GM13977 (cell line): ENCODE measurements at regions not wholly inside any gene's neighbourhood (a gene's known extent, or its start where the extent isn't known, plus 50 kb on each side); places are given as distances from the start of the nearest gene placed in this dataset.

ENCODE experiments used
- DNase-seq: peaks from one replicate; pipeline ENCODE4 v3.0.0; 2012; ENCODE audit warnings: low spot score
- in situ Hi-C: fragments of 300-500 bp; cut with MboI; formaldehyde crosslinking; loops from one replicate; pipeline ENCODE4 v1.12.0; 2022; ENCODE audit warnings: low sequenced_read_pairs, low pct_unique_long_range_greater_than_20kb, mixed read lengths, inconsistent platforms; ENCODE audit not compliant: unreplicated experiment
- TF ChIP-seq, protein P1 (sequence below): IDR thresholded peaks from 2 replicates; pipeline ENCODE4 v1.5.1; 2012; ENCODE audit warnings: mild to moderate bottlenecking, control low read depth; ENCODE audit not compliant: insufficient read depth; ENCODE audit errors: extremely low read depth, missing control alignments

DNA sequence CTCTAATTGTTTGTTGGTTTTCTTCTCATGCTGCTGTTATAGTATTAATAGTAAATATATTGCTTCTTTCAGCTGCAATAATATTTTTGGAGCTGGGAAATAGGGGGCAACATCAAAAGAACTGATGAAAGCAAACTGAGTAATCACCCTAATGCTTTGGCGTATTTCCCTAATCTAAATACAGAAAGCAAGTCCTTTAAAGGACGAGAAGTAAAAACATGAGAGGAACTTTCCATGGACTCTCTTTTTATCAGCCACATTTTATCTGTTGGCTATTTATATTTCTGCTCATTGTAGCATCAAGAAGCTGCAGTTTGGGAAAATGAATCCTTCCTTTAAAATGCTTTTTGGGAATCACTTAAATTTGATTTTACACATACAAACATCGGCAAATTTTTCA is 139.9 kb upstream of the SLC8A1 start:
- in situ Hi-C loops, result no loop called here
- TF ChIP-seq, protein P1, sequence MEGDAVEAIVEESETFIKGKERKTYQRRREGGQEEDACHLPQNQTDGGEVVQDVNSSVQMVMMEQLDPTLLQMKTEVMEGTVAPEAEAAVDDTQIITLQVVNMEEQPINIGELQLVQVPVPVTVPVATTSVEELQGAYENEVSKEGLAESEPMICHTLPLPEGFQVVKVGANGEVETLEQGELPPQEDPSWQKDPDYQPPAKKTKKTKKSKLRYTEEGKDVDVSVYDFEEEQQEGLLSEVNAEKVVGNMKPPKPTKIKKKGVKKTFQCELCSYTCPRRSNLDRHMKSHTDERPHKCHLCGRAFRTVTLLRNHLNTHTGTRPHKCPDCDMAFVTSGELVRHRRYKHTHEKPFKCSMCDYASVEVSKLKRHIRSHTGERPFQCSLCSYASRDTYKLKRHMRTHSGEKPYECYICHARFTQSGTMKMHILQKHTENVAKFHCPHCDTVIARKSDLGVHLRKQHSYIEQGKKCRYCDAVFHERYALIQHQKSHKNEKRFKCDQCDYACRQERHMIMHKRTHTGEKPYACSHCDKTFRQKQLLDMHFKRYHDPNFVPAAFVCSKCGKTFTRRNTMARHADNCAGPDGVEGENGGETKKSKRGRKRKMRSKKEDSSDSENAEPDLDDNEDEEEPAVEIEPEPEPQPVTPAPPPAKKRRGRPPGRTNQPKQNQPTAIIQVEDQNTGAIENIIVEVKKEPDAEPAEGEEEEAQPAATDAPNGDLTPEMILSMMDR, result no peak
- DNase-seq, result no peak

DNA sequence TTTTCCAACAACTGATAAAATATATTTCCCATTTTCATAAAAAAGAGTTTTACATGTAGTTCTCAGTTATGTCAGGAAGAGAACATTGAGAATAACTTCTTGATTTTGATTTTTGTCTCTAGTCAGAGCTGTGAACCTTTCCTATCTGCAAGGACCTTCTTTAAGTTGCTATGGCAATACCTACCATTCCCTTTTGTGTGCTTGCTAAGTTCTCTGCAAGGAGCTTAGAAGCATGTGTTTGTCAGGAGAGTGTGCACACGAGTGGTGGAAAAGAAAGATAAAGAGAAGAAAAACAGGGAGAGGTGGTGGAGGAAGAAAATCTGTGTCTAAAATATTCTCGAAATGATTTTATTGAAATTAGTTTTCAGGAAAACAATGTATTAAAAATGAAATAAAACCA is 140.3 kb upstream of the SLC8A1 start:
- in situ Hi-C loops, result no loop called here
- TF ChIP-seq, protein P1, result no peak

DNA sequence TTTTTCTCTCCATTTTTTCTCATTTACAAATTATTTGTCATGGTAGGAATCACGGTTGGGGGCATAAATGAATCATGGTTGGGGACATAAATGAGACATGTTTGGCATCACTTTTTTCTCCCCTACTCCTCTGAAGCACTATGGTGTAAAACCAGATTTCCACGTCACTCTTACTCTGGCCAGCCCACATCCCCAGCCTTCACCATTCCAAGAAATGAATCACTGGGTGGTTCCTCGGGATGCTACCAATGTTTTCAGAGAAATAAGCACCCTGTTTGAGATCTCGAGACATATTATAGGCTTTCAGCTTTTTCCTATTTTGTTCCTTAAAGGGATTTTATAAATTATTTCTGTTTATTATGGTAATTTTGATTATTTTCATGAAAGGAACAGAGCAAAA is 155.0 kb upstream of the SLC8A1 start:
- TF ChIP-seq, protein P1, result no peak
- DNase-seq, result no peak
- in situ Hi-C loops, result no loop called here

More for the DNA sequence above, 140.3 kb upstream of the SLC8A1 start:
- DNase-seq, result no peak

DNA sequence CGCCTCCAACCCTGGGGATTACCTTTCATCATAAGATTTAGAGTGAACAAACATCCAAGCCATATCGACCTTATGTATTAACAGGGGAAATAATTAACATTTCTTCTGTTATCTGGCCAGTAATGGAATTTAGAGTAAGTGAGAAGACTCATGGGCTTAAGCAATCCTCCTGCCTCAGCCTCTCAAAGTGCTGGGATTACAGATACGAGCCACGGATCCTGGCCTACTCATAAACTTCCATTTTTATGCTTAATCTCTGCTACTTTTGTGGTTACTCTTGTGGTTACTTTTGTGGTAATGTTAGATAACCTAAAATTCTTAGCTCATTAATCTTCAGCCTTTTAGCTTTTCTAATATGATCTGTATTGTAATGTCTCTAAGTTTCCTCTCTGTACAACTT is 159.3 kb upstream of the SLC8A1 start:
- no peak for DNase-seq
- in situ Hi-C loops, result no loop called here
- TF ChIP-seq, protein P1, result no peak

DNA sequence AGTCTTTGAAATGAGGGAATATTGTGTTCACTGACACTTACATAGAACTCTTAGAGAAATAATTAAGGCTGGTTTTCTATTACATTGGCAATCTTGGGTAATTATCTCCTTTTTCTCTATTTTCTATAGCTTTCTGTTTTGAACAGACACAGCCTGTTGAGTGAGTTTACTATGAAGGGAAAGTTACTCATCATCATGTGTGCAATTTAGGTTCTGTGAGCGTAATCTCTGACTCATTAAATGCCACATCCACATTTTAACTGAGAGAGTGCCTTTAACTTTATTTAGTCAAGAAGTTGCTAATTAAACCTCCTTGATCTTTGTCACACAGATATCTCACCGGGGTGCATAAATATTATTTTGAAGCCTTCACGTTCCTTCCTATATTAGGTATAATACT is 174.0 kb upstream of the SLC8A1 start:
- TF ChIP-seq, protein P1, result no peak
- no peak for DNase-seq
- in situ Hi-C loops, result no loop called here

DNA sequence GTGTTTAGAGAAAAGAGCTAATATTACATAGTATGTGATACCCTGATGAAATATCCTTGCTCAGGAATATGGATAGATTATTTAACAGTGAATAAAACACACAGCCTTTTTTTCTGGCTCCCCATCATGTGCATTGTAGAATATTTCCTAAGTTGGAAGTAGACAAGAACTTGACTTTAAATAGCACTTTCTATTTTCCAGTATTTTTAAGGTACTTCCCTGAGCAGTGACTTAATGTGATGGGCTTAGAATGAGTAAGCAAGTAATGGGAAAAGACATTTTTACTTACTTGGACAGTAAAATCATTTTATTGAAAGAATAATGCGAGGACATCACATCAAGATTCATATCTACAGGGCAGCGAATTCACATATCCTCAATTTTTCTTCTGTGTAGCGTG is 176.7 kb upstream of the SLC8A1 start:
- in situ Hi-C loops, result no loop called here
- TF ChIP-seq, protein P1, result no peak
- DNase-seq, result no peak
